H54 (cell line): ENCODE measurements at regions not wholly inside any gene's neighbourhood (a gene's known extent, or its start where the extent isn't known, plus 50 kb on each side); places are given as distances from the start of the nearest gene placed in this dataset.

Experiments
- DNase-seq: peaks from one replicate; pipeline ENCODE4 v3.0.0; 2011; ENCODE audit warnings: low spot score, mixed read lengths; ENCODE audit not compliant: insufficient read length
- FAIRE-seq: peaks from 3 replicates; lab custom pipeline; 2011; peaks lifted over from hg19 to GRCh38; lab: Jason Lieb, UNC
- POLR2A ChIP-seq: IDR thresholded peaks from 2 replicates; pipeline ENCODE4 v1.6.1; 2011; ENCODE audit warnings: low read depth, mild to moderate bottlenecking, low read length

- no peak for TF ChIP-seq POLR2A
- no peak for FAIRE-seq
- DNase-seq = no peak
These were observed 167.0 kb upstream of the HDAC4 start for GRCh38 chr2:239567786-239568185.

DNA sequence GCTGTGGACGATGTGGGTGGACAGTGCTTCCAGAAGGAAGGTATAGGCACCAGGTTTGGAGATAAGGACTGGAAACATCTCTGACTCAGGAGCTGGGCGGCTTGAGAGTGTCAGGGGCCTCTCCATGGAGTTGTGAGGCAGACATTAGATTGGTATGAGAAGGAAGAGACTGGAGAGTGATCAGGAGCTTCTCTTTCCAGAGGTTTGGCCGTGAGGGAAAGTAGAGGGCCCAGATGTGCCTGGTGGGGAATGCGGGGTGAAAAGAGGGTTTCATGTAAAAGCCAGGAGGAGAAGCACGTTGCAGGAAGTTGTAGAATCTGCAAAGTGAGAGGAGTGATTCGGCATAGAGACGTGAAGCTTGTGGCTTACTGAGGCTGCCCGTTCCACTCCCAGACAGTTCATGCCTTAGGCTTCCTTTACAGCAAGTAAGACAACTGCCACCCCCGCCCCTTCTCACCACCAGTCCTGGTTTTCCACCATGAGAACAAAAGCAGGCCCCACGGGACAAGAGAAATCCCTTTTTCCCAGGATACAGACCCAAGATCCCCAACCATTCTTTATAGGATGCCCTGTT lies 166.3 kb upstream of the HDAC4 start:
- no peak for TF ChIP-seq POLR2A
- no peak for FAIRE-seq
- DNase-seq = no peak

GRCh38 chr2:239566162-239566994 lies 165.6 kb upstream of the HDAC4 start:
- TF ChIP-seq POLR2A = no peak
- FAIRE-seq (no peak), DNase-seq (no peak)

DNA sequence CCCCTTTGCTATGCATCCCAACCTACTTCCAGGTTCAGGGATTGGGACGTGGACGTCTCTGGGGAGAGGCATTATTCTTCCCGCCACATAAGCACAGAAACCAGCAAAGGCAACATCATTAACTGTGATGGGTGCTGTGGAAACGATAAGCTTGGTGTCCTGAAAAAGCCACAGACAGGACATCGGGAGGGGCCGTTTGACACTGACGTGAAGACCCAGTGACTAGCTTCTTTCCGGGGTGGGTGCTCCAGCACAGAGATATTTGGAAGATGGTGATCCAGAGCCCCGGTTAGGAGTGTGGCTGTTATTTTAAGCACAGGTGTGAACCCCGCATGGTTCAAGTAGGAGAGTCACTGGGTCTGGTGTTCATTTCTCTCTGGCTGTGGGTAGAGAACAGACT lies 163.8 kb upstream of the HDAC4 start:
- FAIRE-seq = no peak
- no peak for DNase-seq
- no peak for TF ChIP-seq POLR2A

- TF ChIP-seq POLR2A = no peak
- no peak for FAIRE-seq
These were observed 162.7 kb upstream of the HDAC4 start for GRCh38 chr2:239563561-239563960.

DNA sequence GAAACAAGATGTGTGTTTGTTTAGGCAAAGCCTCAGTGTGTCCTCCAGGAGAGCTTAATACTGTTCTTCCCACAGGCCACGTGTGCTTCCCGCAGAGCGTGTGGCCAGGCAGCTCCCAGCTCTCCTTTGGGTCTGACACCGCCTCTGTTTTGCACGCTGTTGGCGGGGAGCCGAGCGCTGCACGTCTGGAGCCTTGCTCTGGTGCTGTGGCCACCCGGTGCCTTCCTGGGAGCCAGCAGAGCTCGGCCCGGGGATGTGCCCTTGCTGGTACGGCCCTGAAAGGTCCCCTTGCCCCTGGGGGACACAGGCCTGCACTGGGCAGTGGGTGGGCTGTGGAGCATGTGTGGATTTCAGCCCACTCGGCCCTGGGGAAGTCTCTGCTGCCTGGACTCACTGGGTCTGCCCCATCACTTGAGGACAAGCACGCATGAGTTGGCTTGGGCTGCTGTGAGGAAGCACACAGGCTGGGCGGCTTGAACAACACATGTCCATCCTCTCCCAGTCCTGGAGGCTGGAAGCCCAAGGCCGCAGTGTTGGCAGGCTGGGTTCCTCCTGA lies 160.7 kb upstream of the HDAC4 start:
- TF ChIP-seq POLR2A = no peak

More at GRCh38 chr2:239563561-239563960, 162.7 kb upstream of the HDAC4 start:
- no peak for DNase-seq

GRCh38 chr2:239559417-239560261 lies 158.8 kb upstream of the HDAC4 start:
- no peak for FAIRE-seq
- TF ChIP-seq POLR2A = no peak
- no peak for DNase-seq

More for the DNA sequence above, 160.7 kb upstream of the HDAC4 start:
- FAIRE-seq (no peak), DNase-seq (no peak)

DNA sequence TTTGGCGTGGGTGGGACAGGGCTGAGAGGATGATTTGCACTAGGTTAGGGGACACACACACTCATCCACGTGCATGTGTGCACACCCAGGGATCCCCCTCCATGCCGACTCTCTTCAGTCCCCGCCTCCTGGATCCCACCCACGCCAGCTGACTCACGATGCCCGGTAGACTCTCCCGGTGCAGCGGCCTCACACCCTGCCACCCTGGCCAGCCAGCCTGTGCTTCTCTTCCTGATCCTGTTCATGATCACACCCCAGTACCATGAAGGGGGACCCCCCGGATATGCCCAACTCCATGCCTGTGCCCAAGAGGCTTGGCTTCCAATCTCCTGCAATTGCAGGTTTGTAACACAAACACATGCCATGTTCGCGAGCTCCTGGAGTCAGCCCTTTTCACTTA lies 157.8 kb upstream of the HDAC4 start:
- no peak for TF ChIP-seq POLR2A
- FAIRE-seq (no peak), DNase-seq (no peak)

DNA sequence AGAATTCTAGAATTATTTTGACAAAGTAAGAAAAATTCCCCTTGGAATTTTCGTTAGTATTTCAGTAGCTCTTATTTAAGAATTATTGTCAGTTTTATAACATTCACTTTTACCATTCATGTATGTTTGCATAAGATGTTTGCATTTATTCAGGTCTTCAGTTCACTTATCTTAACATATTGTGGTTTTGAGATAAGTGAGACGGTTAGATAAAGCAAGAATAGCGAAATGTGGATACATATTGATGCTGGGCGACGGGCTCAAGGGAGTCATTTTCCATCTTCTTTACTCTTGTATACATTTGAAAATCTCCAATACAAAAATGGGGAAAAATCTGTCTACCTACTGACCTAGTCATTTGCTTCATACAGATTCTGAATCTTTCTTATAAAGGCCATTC lies 156.7 kb upstream of the HDAC4 start:
- DNase-seq (no peak), FAIRE-seq (no peak)
- no peak for TF ChIP-seq POLR2A

DNA sequence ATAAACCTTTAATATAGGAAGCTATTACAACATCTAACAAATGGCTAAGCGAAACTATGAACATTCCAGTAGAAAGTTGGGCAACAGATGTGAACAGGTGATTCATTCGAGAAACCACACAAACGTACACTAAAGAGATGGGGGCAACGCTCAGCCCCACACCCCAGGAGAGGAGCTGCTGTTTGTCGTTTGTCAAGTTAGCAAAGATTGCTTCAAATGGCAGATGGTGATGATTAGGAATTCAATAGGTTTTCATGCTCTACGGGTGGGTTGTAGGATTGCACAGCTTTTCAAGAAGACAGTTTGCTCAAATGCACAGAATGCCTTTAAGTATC lies 154.7 kb upstream of the HDAC4 start:
- TF ChIP-seq POLR2A = no peak
- FAIRE-seq (no peak), DNase-seq (no peak)

DNA sequence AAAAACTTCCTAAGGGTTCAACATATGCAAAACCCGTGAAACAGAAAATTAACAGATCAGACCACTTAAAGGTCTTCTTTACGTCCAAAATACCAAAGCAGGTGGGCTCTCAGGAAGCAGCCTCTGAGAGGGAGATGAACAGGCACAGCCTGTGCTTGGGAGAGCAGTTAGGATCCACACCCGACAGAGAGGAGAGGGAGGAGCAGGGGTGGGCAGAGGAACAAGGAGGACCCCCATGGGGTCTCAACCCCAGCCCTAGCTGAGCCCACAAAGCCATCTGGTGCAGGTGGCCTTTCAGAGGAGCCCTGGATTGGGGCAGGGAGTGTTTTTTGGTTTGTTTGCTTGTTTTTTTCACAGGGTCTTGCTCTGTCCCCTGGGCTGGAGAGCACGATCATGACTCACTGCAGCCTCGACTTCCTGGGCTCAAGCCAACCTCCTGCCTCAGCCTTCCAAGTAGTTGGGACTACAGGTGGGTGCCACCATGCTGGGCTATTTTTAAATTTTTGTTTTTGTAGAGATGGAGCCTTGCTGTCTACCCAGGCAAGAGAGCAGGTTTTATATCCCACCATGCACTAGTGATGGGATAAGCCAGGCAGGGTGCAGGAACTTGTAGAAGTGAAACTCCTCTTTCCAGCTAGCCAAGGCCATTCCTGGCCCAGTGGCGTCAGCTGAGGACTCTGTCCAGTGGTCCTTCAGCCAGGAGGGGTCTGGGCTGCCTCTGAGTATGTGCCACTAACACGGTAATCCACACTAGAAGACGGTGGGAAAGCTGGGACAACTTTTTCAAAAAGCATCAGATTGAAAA lies 154.1 kb upstream of the HDAC4 start:
- DNase-seq (no peak), FAIRE-seq (no peak)
- no peak for TF ChIP-seq POLR2A

- no peak for DNase-seq
- no peak for TF ChIP-seq POLR2A
These were observed 152.7 kb upstream of the HDAC4 start for GRCh38 chr2:239553376-239554000.

More at GRCh38 chr2:239553376-239554000, 152.7 kb upstream of the HDAC4 start:
- FAIRE-seq = no peak
